Adrenal gland (tissue), 5 donors: ENCODE measurements at regions not wholly inside any gene's neighbourhood (a gene's known extent, or its start where the extent isn't known, plus 50 kb on each side); places are given as distances from the start of the nearest gene placed in this dataset.

Source experiments
- POLR2A ChIP-seq, 2 donors: fragments of 450-650 bp; IDR thresholded peaks; one replicate each; pipeline ENCODE4 v1.6.1; 2017; ENCODE audit warnings: antibody characterized with exemption in 2 of 2, mild to moderate bottlenecking in 2 of 2, moderate library complexity in 1 of 2
- TF ChIP-seq, protein P1 (sequence below), 6 experiments: fragments of 450-650 bp in 4 of 6; fragments of 200-600 bp in 2 of 6; sonication (generic) in 1 of 6; IDR thresholded peaks; 1 replicate in 5 of 6; 2 replicates in 1 of 6; pipeline versions ENCODE4 v1.5.1 to v1.8.0; 2016 to 2021; ENCODE audit warnings: antibody characterized with exemption in 6 of 6, mild to moderate bottlenecking in 2 of 6, moderate library complexity in 1 of 6
- donor health status: DM: no; HTN: no; CAD: no.

DNA sequence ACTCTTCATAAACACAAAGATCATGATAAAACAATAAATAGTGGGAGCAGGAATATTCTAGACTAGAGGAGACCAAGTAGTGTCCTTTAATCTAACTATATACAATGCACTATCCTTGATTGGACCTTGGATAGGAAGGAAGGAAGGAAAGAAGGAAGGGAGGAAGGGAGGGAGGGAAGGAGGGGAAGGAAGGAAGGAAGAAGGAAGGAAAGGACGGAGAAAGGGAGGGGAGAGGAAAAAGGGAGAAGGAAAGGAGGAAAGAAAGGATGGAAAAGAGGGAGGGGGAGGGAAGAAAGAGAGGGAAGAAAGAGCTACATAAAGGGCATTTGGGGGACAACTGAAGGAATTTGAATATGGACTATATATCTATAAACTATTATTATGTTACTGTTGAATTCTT lies 95.0 kb upstream of the SMARCAD1 start:
- TF ChIP-seq, protein P1, sequence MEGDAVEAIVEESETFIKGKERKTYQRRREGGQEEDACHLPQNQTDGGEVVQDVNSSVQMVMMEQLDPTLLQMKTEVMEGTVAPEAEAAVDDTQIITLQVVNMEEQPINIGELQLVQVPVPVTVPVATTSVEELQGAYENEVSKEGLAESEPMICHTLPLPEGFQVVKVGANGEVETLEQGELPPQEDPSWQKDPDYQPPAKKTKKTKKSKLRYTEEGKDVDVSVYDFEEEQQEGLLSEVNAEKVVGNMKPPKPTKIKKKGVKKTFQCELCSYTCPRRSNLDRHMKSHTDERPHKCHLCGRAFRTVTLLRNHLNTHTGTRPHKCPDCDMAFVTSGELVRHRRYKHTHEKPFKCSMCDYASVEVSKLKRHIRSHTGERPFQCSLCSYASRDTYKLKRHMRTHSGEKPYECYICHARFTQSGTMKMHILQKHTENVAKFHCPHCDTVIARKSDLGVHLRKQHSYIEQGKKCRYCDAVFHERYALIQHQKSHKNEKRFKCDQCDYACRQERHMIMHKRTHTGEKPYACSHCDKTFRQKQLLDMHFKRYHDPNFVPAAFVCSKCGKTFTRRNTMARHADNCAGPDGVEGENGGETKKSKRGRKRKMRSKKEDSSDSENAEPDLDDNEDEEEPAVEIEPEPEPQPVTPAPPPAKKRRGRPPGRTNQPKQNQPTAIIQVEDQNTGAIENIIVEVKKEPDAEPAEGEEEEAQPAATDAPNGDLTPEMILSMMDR (IDR thresholded peaks at IDR 0.05), result no peak
- TF ChIP-seq POLR2A (IDR thresholded peaks at IDR 0.05), result no peak
